ENCODE measurements at regions not wholly inside any gene's neighbourhood (a gene's known extent, or its start where the extent isn't known, plus 50 kb on each side); places are given as distances from the start of the nearest gene placed in this dataset.
"Not testable (repeated sequence)": the region's sequence is repeated elsewhere in the genome, so short reads cannot be mapped to it uniquely, and the experiment has no call there.

DNA sequence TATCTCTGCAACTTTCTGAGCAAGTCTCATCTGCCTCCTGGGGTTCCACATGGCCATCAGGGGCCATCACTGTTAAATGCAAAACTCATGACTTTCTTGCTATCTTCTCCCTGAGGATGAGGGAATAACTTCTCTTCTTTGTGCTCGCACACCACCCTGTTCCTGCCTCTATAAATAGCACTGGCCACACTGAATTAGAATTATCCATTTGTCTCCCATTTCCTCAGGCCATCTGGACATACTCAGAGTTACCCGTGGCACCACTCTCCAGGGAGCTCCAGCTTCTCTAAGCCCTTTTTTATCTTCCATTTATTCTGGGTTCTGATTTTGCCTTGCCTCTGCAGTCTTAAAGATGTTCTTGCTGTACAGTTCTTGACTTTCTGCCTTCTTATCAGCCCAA is 72.8 kb upstream of the ECI2 start:
- DNase-seq (ENCODE audit: low read depth, low spot score): no peak

DNA sequence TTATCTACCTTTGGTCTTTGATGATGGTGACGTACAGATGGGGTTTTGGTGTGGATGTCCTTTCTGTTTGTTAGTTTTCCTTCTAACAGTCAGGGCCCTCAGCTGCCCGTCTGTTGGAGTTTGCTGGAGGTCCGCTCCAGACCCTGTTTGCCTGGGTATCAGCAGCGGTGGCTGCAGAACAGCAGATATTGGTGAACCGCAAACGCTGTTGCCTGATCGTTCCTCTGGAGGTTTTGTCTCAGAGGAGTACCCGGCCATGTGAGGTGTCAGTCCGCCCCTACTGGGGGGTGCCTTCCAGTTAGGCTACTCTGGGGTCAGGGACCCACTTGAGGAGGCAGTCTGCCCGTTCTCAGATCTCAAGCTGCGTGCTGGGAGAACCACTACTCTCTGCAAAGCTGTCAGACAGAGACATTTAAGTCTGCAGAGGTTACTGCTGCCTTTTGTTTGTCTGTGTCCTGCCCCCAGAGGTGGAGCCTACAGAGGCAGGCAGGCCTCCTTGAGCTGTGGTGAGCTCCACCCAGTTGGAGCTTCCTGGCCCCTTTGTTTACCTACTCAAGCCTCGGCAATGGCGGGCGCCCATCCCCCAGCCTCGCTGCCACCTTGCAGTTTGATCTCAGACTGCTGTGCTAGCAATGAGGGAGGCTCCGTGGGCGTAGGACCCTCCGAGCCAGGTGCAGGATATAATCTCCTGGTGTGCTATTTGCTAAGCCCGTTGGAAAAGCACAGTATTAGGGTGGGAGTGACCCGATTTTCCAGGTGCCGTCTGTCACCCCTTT is 68.5 kb upstream of the ECI2 start:
- not testable (repeated sequence) for DNase-seq (ENCODE audit: low read depth, low spot score)

DNA sequence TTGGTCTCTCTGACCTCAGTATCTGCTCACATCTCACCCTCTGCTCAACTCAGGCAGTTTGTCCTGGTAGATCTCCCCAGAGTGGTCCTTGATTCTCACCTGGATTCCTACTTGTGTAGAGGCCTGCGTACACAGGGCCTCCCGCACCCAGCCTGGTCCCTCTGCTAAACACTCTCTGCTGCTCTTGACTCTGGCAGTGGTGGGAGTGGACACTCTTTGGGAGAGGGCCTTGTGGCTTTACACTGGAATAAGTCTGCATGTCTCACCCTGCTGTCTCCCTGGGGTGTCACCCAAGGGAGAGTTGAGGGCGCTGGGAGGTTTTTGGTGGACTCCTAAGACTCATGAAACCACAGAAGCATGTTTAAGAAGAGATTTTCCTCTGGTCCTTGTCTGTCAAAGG is 57.3 kb upstream of the ECI2 start:
- no peak for DNase-seq (ENCODE audit: low read depth, low spot score)

DNA sequence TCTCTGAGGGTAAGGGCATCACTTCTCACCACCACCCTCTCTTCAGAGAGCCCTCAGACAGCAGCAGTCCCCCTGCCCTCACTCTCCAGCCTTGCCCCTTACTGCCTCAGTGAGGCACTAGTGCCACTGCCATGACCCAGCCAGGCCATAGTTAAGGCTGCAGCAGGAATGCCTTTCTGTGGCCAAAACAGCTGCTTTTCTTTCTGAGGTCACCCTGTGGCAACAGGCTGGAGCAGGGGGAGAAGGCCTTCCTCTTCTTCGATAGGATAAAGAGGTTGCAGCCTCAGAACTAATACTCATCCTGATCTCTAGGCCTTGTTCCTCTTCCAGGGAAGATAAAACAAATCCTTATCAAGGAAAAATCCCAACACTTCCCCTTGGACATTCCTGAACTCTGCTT is 56.8 kb upstream of the ECI2 start:
- no peak for DNase-seq (ENCODE audit: low read depth, low spot score)

DNA sequence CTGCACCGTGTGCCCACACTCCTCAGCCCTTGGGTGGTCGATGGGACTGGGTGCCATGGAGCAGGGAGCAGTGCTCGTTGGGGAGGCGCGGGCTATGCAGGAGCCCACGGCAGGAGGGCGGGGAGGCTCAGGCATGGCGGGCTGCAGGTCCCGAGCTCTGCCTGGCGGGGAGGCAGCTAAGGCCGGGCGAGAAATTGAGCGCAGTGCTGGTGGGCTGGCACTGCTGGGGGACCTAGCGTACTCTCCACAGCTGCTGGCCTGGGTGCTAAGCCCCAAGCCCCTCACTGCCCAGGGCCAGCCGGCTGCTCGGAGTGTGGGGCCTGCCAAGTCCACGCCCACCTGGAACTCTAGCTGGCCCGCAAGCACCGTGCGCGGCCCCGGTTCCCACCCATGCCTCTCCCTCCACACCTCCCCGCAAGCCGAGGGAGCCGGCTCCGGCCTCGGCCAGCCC is 55.9 kb upstream of the ECI2 start:
- DNase-seq (ENCODE audit: low read depth, low spot score): no peak

DNA sequence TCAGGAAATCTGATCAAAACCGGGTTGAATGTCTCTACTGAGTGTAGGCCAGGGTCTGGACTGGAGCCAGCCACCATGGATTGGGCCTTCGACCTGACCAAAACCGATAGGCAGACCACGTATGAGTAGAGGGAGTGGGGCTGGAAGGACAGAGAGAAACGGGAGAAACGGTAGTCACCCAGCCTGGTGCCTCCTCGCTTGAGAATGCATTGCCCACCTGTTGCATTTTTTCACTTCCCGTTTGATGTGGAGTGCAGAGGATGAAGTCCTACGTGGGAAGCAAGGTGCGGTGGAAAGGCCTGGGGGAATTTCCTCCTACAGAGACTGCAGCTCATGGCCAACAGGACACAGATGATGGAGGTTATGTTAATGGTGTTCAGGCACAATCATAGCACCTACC is 53.9 kb upstream of the ECI2 start:
- DNase-seq (ENCODE audit: low read depth, low spot score): no peak

DNA sequence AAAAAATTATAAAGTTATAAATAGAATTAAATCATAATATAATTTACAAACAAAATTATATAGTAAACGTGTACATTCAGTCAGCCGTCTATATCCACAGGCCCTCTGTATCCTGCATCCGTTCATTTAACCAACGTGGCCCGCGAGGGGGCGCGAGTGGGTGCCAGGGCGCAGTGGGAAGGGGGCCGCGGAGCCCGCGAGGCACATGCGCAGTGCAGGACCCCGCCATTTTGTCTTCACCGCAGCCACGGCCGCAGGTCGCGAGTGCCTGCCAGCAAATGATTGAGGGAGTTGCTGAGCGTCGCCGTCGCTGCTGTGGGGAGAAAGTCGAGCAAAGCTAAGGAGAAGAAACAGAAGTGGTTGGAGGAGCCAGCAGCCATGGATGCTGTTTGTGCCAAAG is 53.4 kb upstream of the ECI2 start:
- DNase-seq (ENCODE audit: low read depth, low spot score): no peak

DNA sequence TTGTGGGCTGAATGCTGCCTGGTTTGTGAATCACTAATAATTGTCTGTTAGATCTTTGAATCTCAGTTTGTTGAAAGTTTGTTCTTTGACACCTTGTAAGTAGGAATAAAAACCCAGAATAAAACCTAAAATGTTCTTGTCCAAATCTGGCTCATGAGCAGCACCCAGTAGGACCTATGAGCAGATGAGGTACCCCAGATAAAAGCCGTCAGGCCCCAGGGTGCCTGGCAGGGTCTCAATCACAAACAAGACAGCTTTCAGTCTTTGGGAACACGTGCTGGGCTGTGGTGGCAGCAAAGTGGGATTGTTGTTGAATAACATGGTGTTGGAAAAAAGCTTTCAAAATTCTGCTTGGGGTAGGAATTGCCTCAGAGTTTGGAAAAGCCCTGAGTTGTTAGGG is 52.1 kb upstream of the ECI2 start:
- DNase-seq (ENCODE audit: low read depth, low spot score): no peak

DNA sequence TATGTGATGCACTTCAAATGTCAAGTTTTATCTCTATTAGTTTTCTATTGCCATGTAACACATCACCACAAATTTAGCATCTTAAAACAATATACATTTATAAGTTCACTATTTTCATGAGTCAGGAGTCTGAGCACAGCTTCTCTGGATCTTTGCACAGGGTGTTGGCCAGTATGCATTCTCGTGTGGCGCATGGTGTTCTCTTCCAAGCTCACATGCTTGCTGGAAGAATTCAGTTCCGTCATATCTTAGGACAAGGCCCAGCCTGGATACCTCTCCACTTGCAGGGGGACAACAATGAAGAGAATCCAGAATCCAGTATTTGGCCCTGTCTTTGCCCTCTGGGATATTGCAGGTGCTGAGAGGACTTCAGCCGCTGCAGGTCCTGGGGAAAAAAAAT is 51.0 kb upstream of the ECI2 start:
- no peak for DNase-seq (ENCODE audit: low read depth, low spot score)

DNA sequence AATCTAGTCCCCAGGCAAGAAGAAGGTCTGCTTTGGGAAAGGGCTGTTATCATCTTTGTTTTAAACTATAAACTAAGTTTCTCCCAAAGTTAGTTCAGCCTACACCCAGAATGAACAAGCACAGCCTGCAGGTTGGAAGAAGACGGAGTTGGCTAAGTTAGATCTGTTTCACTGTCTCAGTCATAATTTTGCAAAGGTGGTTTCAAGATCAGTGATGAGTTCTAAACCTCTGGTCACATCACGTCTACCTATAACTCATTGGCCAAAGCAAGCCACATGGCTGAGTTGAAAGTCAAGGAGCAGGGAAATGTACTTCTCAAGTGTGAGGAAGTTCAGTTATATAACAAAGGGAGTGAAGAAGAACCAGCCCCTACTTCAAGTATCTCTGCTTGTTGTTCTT is 50.5 kb upstream of the ECI2 start:
- no peak for DNase-seq (ENCODE audit: low read depth, low spot score)

DNA sequence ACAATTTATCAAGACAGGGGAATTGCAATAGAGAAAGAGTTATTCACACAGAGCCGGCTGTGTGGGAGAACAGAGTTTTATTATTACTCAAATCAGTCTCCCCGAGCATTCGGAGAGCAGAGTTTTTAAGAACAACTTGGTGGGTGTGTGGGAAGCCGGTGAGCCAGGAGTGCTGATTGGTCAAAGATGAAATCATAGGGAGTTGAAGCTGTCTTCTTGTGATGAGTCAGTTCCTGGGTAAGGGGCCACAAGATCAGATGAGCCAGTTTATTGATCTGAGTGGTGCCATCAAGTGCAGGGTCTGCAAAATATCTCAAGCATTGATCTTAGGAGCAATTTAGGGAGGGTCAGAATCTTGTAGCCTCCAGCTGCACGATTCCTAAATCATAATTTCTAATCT is 50.0 kb upstream of the ECI2 start:
- DNase-seq (ENCODE audit: low read depth, low spot score): no peak
